ENCODE measurements at regions not wholly inside any gene's neighbourhood (a gene's known extent, or its start where the extent isn't known, plus 50 kb on each side); places are given as distances from the start of the nearest gene placed in this dataset.

- TF ChIP-seq, protein P1, sequence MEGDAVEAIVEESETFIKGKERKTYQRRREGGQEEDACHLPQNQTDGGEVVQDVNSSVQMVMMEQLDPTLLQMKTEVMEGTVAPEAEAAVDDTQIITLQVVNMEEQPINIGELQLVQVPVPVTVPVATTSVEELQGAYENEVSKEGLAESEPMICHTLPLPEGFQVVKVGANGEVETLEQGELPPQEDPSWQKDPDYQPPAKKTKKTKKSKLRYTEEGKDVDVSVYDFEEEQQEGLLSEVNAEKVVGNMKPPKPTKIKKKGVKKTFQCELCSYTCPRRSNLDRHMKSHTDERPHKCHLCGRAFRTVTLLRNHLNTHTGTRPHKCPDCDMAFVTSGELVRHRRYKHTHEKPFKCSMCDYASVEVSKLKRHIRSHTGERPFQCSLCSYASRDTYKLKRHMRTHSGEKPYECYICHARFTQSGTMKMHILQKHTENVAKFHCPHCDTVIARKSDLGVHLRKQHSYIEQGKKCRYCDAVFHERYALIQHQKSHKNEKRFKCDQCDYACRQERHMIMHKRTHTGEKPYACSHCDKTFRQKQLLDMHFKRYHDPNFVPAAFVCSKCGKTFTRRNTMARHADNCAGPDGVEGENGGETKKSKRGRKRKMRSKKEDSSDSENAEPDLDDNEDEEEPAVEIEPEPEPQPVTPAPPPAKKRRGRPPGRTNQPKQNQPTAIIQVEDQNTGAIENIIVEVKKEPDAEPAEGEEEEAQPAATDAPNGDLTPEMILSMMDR (IDR thresholded peaks at IDR 0.05): no peak
- no peak for TF ChIP-seq EP300 (IDR thresholded peaks at IDR 0.05)
Observed at GRCh38 chr1:232302376-232303221, 327.3 kb downstream of the SIPA1L2 start.

Measured in esophagus muscularis mucosa (tissue), 3 donors.